ENCODE measurements at regions not wholly inside any gene's neighbourhood (a gene's known extent, or its start where the extent isn't known, plus 50 kb on each side); places are given as distances from the start of the nearest gene placed in this dataset.
"Not testable (repeated sequence)": the region's sequence is repeated elsewhere in the genome, so short reads cannot be mapped to it uniquely, and the experiment has no call there.

DNA sequence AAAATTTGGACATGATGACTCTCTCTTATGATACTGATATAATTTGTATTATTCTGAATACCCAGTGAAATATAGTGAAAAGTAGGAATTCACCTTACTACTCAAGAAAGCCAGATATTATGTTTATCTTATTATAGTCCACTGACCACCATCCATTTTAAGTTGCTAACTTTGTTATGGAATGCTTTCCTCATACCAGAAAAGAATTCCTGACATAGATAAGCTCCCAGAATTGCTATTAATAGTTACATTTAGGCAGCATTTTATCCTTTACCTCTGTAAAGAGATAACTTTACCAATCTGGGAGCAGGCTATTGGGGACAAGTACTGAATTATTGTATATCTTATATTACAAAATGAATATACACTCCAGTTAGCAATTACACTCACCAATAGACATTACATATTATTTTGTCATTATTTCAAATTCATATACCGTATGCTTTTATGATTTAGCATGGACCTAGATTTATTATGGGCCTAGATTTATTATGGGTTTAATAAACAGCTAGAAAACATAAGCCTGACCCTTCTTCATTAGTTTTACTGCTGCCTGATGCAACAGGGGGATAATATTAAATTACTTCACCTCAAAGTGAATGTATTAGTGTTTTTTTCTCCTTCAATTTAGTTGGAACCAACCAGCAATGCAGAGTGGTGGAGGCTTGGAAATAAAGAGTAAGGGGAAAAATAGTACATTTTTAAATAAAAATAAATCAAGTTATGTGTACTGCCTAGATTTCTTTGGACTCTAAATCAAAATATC is 1886.1 kb downstream of the PCDH9 start:
- DNase-seq, result no peak

DNA sequence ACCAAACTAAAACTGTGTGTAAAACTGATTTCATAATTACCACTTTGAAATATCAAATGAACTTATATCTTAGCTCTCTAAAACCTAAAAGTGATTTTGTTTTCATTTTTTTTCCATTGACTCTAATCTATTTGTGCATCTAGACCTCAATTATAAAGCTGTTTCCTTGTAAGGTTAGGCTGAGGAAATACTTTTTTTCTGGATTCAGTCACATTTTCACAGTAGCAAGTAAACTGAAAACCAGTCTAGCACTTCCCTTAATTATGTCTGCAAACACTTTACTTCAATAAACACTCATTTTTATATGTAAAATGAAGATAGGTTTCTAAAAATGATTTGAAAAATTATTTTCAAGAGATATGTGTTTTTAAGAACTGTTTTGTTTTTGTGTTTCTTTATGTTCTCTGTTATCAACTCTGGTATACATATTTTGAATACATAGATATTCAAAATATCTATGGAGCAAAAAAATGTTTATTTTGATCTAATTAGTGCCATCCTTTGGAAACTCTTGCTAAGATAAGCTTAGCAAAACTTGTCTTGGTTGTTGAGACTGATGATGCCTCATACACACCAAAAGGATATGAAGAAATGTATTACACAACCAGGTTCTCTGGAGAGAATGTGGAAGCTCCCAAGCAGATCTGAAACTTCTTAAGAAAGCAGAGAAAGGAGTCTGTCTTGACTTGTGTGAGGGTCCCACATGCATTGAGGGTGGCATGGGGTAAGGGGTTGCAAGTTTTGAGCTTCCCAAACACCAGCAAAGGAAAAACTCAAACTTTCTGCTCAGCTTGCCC is 1887.4 kb downstream of the PCDH9 start:
- DNase-seq, result no peak

DNA sequence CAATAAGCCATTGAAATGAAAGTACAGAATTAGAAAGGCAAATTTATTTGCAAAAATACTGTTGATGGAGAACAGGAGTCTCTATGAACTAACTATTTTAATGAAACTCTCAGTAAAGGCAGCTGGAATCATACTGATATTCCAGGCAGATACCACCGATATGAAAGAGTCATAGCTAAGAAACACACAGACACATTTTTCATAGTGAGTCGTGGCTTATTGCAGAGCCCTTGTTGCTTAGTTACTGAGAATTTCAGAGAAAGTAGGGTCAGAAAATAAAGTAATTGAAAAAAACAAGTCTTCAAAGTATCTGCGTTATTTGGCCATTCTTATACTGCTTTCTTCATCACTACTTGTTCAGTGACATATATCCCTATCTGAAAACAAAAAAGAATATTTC is 1890.9 kb downstream of the PCDH9 start:
- DNase-seq, result no peak

DNA sequence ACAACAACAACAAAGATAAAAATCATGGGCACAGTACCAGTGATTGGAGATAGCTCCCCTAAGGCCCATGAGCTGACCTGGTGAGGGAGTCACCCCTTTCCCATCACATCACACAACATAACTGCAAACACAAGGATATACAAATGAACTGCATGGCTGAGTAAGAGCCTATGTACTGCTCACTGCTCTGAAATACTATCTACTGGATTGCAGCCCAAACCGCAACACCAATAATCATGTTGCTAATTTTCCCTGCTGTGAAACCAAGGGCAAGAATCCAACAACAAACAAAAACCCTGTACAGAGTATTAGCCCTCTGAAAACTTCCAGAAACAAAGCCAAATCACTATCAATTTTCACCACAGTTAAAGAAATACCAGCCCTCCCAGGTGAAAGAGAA is 1893.2 kb downstream of the PCDH9 start:
- no peak for DNase-seq

DNA sequence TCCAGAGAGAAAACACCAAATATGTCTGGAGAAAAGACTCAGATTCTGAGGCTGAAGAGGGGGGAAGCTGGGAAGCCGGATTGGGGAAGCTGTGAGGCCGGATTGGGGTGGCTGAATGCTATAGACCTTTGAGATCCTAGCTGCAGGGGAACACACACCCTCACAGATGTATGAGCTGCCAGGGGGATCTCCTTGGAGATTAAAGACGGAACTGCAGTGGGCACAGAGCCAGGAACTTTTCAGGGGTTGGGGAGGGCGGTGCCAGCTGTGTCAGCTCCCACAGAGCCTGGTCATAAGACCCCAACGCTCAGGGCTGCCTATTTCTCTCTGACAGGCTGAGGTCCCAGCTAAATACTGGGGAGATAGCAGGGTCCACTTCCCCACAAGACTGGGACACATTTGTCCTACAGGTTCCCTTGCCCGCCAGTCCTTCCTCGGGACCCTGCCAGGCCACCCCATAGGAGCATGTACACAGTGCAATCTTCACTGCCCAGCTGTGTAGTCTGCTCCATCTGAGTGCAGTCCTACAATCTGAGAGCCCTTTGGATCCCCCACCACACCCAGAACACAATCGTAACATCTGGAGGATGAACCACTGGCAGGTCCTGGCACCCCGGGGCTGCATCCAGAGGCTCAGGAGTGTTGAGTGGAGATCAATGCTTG is 1893.9 kb downstream of the PCDH9 start:
- DNase-seq, result peak; percentile 5

GRCh38 chr13:65330691-65331090 is 1899.4 kb downstream of the PCDH9 start:
- DNase-seq, result no peak

DNA sequence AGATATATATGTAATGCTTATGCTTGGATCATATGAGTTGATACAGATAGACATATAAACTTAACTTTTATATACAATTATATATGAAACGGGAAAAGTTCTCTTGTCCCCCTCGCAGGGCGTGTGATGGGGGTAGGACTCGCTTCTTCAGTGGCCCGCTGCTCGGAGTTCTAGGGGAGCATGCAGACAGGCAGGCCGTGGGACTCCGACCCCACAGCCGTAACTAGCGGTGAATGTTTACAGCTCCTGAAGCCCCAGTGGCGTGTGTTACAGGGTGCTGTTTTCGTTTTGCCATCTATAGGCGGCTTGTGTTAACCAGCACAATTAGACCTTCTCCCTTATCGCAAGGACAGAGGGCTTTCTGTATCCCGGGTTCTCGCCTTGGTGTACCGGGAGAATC is 1899.8 kb downstream of the PCDH9 start:
- no peak for DNase-seq

- not testable (repeated sequence) for DNase-seq
Measured at GRCh38 chr13:65323192-65323591, 1906.9 kb downstream of the PCDH9 start.

DNA sequence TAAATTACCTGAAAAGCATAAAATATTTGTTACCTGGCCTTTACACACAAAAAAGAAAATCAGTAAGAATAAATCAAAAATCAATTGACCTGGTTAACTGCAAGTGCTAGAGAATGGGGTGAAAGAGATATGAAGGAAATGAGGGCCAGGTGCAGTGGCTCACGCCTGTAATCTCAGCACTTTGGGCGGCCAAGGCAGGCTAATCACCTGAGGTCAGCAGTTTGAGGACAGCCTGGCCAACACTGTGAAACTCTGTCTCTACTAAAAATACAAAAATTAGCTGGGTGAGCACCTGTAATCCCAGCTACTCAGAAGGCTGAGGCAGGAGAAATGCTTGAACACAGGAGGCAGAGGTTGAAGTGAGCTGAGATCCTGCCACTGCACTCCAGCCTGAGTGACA is 1908.7 kb downstream of the PCDH9 start:
- not testable (repeated sequence) for DNase-seq

DNA sequence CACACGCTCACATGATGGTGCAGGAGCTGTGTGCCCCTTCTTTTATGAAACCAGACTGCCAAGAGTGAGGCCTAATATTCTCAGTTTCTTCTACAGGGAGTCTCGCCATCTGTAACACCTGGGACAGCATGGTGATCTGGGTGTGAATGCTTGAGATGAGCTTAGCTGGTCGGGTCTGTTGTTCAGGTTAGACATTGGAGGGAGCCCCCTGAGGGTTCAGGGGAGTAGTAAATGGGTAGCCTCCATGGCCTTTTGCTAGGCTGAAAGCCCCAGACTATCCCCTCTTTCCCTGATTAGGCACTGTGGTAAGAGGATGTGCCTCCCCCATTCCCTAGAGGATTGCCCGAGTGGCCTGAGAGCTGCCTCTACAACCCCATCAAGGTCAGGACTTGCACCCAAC is 1916.1 kb downstream of the PCDH9 start:
- DNase-seq, result no peak

DNA sequence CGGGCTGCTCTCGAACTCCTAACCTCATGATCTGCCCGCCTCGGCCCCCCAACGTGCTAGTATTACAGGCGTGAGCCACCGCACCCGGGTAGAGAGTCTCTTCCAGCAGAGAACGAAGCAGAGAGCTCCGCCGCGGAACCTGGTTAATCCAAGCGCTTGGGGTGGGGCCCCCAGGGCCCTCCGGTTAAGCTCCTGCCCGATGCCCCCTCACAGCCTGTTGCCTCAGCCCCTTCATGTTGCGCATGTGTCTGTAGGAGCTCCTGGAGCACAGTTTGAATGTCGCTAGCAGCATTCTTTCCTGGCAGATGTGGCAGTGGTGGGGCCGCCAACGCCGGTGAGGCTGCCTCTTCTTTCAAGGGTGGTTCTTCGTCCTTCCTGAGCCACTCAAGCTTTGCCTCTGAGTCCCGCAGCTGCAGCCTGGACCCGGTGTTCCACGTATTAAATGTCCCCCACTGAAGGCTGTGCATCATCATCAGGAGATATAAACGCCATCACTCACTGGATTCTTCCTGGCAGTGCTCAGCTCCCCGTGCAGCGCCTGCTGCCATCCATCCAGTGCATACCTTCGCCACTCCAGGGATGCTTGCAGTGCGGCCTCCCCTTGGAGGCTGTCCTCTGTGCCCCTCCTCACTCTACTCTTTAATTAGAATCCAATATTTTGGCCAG is 1919.3 kb downstream of the PCDH9 start:
- DNase-seq, result no peak

DNA sequence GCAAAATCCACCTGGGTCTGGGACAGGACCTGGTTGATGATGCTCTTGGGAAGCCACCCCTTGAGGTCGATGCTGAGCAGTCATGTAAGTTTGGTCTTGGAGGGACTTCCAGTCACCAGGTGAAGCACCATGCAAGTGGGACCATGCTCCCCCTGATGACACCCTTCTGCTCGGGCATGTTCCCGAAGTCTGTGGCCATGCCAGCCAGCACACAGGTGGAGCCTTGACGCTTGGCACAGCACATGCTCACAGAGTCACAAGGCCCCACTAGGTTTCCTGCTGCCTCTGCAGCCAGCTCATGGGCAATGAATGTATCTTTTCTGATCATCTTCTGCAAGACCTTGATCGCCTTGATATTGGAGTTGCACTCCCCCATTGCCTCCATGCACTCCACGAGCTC is 1920.2 kb downstream of the PCDH9 start:
- DNase-seq, result no peak

- not testable (repeated sequence) for DNase-seq
Measured at GRCh38 chr13:65308729-65309128, 1921.4 kb downstream of the PCDH9 start.

DNA sequence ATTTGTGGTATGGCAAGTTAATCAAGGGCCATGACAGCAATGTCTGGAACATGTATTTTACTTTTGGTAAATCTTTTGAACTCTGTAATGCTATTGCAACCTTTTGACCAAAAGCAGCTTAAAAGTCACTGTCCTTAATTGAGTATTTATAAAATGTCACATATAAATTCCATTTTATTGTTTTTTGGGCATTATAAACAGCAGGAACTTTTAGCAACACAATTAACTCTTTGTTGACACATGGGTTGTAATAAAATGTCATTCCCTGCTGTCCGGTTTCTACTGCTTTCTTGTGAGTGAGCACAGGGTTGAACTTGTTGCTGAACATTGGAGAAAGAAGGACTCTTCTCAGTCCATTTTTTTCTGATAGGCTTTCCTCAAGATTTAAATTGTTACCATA is 1923.1 kb downstream of the PCDH9 start:
- no peak for DNase-seq

DNA sequence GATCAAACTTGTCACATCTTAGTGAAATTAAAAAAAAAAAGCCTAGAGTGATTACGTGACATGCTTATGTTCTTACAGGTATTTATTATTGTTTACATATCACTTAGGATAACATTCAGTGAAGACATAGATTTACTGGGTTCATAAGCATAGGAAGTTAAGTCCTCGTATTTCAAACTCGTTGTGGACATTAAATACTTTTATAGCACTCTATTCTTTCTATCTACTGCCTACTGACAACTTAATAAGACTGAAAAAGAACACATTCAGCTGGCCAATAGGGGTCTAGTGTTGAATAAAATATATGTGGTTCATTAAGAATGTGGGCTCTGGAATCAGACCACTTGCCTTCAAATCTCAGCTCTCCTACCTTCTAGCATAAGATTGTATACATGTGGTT is 1927.4 kb downstream of the PCDH9 start:
- no peak for DNase-seq

DNA sequence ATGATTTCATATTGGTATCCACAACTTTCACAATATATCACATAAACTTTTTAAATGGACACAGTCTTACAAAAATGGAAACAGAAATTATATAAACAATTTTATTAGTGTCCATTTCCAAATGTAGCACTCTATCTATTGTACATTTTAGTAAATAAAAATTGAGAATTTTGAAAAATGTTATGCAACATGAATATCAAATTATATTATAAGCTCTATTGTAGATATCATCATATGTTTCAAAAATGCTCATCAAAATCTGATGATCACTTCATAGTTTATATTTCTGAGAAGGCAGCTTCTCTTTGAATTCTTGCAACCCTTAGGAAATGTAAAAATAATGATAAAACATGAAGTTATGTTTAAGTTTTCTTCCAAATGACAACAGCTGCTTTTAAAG is 1928.6 kb downstream of the PCDH9 start:
- DNase-seq, result no peak

- DNase-seq, result no peak
Measured at GRCh38 chr13:65300220-65300619, 1929.9 kb downstream of the PCDH9 start.

GRCh38 chr13:65293530-65294198 is 1936.5 kb downstream of the PCDH9 start:
- no peak for DNase-seq

GRCh38 chr13:65292488-65292901 is 1937.6 kb downstream of the PCDH9 start:
- no peak for DNase-seq

DNA sequence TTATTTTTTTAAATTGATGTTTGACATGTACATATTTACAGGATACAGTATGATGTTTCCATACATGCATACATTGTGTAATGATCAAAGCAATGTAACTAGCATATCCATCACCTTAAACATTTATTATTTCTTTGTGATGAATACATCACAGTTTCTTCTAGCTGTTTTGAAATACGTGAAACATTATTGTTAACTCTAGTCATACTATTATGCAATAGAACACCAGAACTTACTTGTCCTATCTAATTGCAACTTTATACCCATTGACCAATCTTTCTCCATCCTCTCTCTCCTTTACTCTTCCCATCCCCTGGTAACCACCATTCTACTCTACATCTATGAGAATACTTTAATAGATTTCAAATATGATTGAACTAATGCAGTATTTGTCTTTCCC is 1942.7 kb downstream of the PCDH9 start:
- no peak for DNase-seq

DNA sequence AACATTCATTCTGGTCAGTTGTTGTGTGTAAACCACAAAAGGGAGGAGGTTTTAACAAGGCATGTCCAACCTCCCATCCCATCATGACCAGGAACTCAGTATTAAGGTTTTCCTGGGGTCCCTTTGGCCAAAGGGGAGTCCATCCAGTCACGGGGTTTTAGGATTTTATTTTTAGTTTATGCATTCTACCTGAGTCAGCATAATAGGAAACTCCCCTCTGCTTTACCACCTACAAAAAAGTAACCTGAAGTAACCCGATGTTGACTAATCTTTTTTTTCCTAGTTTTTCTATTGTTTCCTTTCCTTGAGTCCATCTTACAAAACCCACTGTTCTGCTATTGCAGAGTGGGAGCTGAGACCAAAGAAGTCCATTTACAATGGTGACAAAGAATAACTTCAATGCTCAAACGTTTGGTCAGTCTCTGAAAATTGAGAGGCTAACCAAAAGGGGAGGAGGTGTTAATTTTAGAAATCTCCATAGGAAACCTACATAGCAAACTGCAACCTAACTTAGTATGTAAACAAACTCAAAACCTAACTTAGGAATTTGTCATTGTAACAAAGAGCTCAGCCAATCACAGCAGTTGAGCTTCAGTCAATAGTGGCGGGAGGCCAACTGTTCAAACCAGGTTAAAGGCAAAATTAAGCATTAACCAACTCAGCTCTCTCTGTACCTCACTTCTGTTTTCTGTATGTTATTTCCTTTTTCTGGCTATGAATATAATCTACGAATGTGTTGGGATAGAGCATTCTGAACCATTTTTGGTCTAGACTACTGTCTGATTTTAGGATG is 1954.1 kb downstream of the PCDH9 start:
- DNase-seq, result no peak

GRCh38 chr13:65275108-65275507 is 1955.0 kb downstream of the PCDH9 start:
- no peak for DNase-seq

Data from NCI-H524 treated with DMSO at 0.1 percent for 48 hours (cell line).